HUES48 (cell line): ENCODE measurements at regions not wholly inside any gene's neighbourhood (a gene's known extent, or its start where the extent isn't known, plus 50 kb on each side); places are given as distances from the start of the nearest gene placed in this dataset.

Experiments
- H3K27ac ChIP-seq: one replicate; pipeline ENCODE4 v1.7.0; 2013; ENCODE audit warnings: low read depth, low read length, inconsistent platforms
- H3K27me3 ChIP-seq: 2 replicates; pipeline ENCODE4 v1.6.1; 2013; ENCODE audit warnings: mild to moderate bottlenecking, low read length; ENCODE audit not compliant: control insufficient read depth, insufficient read depth
- H3K36me3 ChIP-seq: 2 replicates; pipeline ENCODE4 v1.6.1; 2013; ENCODE audit warnings: low read length; ENCODE audit not compliant: control insufficient read depth, insufficient read depth
- H3K4me1 ChIP-seq: 2 replicates; pipeline ENCODE4 v1.6.1; 2013; ENCODE audit warnings: mild to moderate bottlenecking, low read length; ENCODE audit not compliant: control insufficient read depth, insufficient read depth
- H3K4me3 ChIP-seq: 2 replicates; pipeline ENCODE4 v1.5.1; 2013; ENCODE audit warnings: mild to moderate bottlenecking, low read depth, low read length
- H3K9ac ChIP-seq: 2 replicates; pipeline ENCODE4 v1.6.1; 2013; ENCODE audit warnings: mild to moderate bottlenecking, low read depth, low read length, moderate library complexity
- H3K9me3 ChIP-seq: 2 replicates; pipeline ENCODE4 v1.6.1; 2013; ENCODE audit warnings: low read length; ENCODE audit not compliant: control insufficient read depth, insufficient read depth

DNA sequence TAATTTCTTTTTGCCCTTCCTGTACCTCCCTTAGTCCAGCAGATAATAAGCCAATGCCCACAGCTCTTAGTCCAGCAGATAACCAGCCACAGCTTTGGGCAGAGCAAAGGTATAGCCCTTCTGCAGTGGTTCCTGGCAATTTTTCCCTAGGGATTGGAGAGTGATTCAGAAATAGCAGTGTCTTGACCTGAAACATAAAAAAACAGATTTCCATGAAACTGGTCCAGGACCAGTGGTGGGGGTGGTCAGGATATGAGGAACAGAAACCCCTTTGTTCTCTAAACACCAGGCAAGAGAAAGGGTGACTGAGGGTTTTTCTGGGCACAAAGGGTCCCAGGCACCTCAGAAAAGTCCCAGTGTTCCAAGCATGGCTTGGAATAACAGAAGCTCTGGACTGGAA is 103.4 kb downstream of the ARRDC4 start:
- H3K4me3 ChIP-seq = no peak overlapping the region
- no peak overlapping the region for H3K27ac ChIP-seq
- H3K36me3 ChIP-seq = no peaks in the 10 kb centered on the region
- H3K4me1 ChIP-seq = no peaks in the 10 kb centered on the region
- no peaks in the 10 kb centered on the region; the same call in 1 of the 2 replicates for H3K9me3 ChIP-seq
- H3K27me3 ChIP-seq = no peaks in the 10 kb centered on the region
- no peak overlapping the region for H3K9ac ChIP-seq

DNA sequence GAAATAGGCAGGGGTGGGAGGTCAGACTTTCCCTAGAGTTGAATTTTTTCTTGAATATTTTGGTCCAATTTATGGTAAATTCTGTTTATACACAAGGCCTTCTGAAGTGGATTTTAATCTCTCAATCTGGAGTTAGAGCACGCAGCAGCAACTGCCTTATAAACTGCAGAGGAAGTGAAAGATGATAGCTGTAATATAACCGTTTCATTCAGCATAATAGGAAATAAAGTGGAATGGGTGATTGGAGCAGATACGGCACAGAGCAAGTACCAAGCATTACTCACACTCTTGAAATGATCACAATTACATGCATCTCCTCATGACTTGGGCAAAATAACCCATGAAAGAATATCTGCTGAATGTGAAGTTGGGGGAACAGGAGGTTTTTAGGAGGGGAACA is 106.8 kb downstream of the ARRDC4 start:
- no peak overlapping the region for H3K4me3 ChIP-seq
- H3K27ac ChIP-seq = no peak overlapping the region
- H3K9me3 ChIP-seq = no peaks in the 10 kb centered on the region
- H3K27me3 ChIP-seq = no peaks in the 10 kb centered on the region
- H3K36me3 ChIP-seq = no peaks in the 10 kb centered on the region
- no peak overlapping the region for H3K9ac ChIP-seq
- 0 out of 2 replicates have a peak, but pooled peaks cover 2% of the 10 kb centered on the region for H3K4me1 ChIP-seq

GRCh38 chr15:98069256-98069655 is 108.8 kb downstream of the ARRDC4 start:
- no peaks in the 10 kb centered on the region for H3K36me3 ChIP-seq
- no peaks in the 10 kb centered on the region for H3K9me3 ChIP-seq
- H3K27ac ChIP-seq = no peak overlapping the region
- H3K9ac ChIP-seq = no peak overlapping the region
- H3K4me3 ChIP-seq = no peak overlapping the region
- H3K4me1 ChIP-seq = 0 out of 2 replicates have a peak, but pooled peaks cover 2% of the 10 kb centered on the region
- no peaks in the 10 kb centered on the region for H3K27me3 ChIP-seq

- Histone ChIP-seq H3K27me3 (no peaks in the 10 kb centered on the region), H3K4me3 (no peak overlapping the region), H3K36me3 (no peaks in the 10 kb centered on the region), H3K27ac (no peak overlapping the region), H3K9me3 (no peaks in the 10 kb centered on the region), H3K4me1 (0 out of 2 replicates have a peak, but pooled peaks cover 2% of the 10 kb centered on the region), H3K9ac (no peak overlapping the region)
Observed at GRCh38 chr15:98070137-98070536, 109.6 kb downstream of the ARRDC4 start.

DNA sequence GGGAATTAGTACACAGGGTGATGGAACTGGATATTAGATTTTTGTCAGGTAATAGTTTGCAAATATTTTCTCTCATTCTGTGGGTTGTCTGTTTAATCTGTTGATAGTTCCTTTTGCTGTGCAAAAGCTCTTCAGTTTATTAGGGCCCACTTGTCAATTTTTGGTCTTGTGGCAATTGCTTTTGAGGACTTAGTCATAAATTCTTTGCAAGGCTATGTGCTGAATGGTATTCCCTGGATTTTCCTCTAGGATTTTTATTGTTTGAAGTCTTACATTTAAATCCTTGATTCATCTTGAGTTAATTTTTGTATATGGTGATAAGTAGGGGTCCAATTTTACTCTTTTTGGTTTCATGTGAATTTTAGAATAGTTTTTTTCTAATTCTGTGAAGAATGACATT is 111.3 kb downstream of the ARRDC4 start:
- Histone ChIP-seq H3K4me3 (no peak overlapping the region), H3K36me3 (no peaks in the 10 kb centered on the region), H3K4me1 (0 out of 2 replicates have a peak, but pooled peaks cover 2% of the 10 kb centered on the region), H3K9ac (no peak overlapping the region), H3K27me3 (no peaks in the 10 kb centered on the region), H3K27ac (no peak overlapping the region), H3K9me3 (no peaks in the 10 kb centered on the region)

- Histone ChIP-seq H3K9me3 (no peaks in the 10 kb centered on the region), H3K27me3 (no peaks in the 10 kb centered on the region), H3K4me1 (no peaks in the 10 kb centered on the region), H3K4me3 (no peak overlapping the region), H3K9ac (no peak overlapping the region), H3K27ac (no peak overlapping the region), H3K36me3 (no peaks in the 10 kb centered on the region)
Observed at GRCh38 chr15:98075441-98075840, 114.9 kb downstream of the ARRDC4 start.

- no peaks in the 10 kb centered on the region for H3K27me3 ChIP-seq
- H3K9me3 ChIP-seq = no peaks in the 10 kb centered on the region
- H3K4me3 ChIP-seq = no peak overlapping the region
- H3K9ac ChIP-seq = no peak overlapping the region
- H3K27ac ChIP-seq = no peak overlapping the region
- no peaks in the 10 kb centered on the region for H3K36me3 ChIP-seq
- H3K4me1 ChIP-seq = no peaks in the 10 kb centered on the region
Observed at GRCh38 chr15:98076021-98076816, 115.7 kb downstream of the ARRDC4 start.

DNA sequence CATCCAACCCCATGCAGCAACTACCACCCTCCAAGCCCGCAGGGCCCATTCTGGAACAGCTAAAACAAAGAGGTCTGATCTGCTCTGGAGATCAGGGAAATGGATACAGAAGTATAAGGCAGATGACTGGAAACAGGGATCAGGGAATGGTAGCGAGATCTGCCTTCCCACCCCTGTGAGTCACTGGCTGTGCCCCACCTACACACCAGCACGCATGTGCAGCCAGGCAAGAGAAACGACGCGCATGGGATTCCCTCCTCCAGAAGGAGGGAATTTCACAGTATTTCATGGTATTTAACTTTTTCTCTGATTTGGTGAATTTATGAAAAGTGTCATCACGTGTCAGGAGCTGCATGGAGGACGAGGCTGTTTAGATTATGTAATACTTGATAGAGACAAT is 116.7 kb downstream of the ARRDC4 start:
- H3K27ac ChIP-seq = no peak overlapping the region
- no peaks in the 10 kb centered on the region for H3K4me1 ChIP-seq
- no peaks in the 10 kb centered on the region for H3K9me3 ChIP-seq
- no peak overlapping the region for H3K9ac ChIP-seq
- H3K36me3 ChIP-seq = no peaks in the 10 kb centered on the region
- no peak overlapping the region for H3K4me3 ChIP-seq
- H3K27me3 ChIP-seq = no peaks in the 10 kb centered on the region

- Histone ChIP-seq H3K27ac (no peak overlapping the region), H3K4me1 (no peaks in the 10 kb centered on the region), H3K9me3 (no peaks in the 10 kb centered on the region), H3K4me3 (no peak overlapping the region), H3K9ac (no peak overlapping the region), H3K36me3 (no peaks in the 10 kb centered on the region), H3K27me3 (no peaks in the 10 kb centered on the region)
Observed at GRCh38 chr15:98080791-98081190, 120.3 kb downstream of the ARRDC4 start.

DNA sequence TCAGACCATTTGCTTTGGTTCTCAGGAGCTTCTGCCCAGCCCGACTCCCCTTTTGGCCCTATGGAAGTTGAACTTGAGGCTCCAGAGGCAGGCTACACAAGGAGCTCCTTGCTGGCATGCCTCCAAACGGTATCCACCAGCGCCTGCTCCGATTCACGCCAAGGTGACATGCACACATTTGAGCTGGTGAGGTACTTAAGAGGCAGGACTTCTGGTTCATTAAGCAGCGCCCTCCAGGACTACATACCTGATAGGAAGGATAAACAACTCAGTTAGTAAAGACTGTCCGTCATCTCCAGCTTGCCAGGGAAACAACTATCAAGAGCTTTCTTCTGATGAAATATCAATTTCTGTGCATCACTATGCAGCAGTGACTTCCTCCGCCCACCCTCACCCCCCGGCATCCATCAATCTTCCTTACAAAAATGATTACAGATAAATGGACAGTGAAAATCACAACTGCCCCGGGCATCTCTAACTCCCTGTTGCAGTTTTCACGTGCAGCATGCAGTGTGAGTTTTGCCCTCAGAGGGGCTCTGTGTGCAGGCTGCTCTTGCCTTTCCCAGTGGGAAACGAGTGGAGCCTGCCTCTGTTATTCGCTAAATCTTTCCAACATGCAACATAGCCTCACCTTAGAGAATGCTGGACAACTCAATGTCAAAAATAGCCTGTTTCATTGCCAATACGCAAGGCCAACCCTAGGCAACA is 122.9 kb downstream of the ARRDC4 start:
- Histone ChIP-seq H3K36me3 (no peaks in the 10 kb centered on the region), H3K27me3 (no peaks in the 10 kb centered on the region), H3K4me3 (no peak overlapping the region), H3K4me1 (no peaks in the 10 kb centered on the region), H3K9me3 (no peaks in the 10 kb centered on the region; the same call in 1 of the 2 replicates), H3K9ac (no peak overlapping the region), H3K27ac (no peak overlapping the region)

DNA sequence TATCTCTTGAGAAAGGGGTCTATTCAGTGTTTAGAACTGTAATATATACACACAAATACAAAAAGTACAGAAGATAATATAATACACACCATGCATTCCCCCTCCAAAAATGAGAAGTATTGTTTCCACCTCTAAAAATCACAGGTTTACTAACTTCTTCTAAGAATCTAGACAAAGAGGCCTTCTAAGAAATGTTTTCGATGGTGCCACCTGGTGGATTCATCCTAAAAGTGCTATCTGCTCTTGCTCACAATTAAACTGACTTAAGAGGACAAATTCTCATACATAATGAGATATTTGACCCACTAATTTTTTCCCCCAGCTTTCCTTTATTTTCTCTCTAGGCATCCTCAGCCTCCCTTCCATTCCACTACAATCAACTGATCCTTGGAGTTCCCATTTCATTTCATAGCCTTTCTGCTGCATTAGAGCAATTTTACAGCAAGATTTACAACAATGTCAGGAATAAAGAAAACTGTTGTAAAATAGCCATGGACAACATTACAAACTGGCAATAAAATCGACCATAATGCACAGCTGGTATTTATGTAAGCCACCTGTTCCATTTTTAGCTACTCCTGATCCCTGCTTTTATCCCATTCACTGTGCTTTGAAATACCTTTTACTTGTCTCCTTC is 124.6 kb downstream of the ARRDC4 start:
- Histone ChIP-seq H3K27me3 (no peaks in the 10 kb centered on the region), H3K4me3 (no peak overlapping the region), H3K4me1 (no peaks in the 10 kb centered on the region), H3K9me3 (no peaks in the 10 kb centered on the region; the same call in 1 of the 2 replicates), H3K9ac (no peak overlapping the region), H3K36me3 (no peaks in the 10 kb centered on the region), H3K27ac (no peak overlapping the region)
